NB4 (cell line): ENCODE measurements at regions not wholly inside any gene's neighbourhood (a gene's known extent, or its start where the extent isn't known, plus 50 kb on each side); places are given as distances from the start of the nearest gene placed in this dataset.

ENCODE experiments used
- POLR2A ChIP-seq: IDR thresholded peaks from 2 replicates; pipeline ENCODE4 v1.6.1; 2011; ENCODE audit warnings: mild to moderate bottlenecking; ENCODE audit not compliant: insufficient read length; ENCODE audit errors: extremely low read depth
- TF ChIP-seq, protein P1 (sequence below): IDR thresholded peaks from one replicate; pipeline ENCODE4 v1.5.1; 2012; ENCODE audit warnings: low read depth, low read length

DNA sequence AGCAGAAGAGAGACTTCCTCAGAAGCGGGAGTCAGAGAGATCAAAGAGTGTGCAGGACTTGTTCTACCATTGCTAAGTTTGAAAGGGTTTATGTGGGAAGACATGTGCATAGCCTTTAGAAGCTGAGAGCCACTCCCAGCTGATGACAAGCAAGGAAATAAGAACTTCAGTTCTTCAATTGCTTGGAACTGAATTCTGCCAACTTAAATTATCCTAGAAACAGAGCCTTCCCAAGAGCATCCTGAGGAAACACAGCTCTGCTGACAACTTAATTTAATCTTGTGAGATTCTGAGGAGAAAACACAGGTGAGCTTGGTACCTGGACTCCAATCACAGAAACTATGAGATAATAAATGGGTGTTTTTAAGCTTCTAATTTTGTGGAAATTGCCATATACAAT, 150.6 kb upstream of the OGFRL1 start:
- no peak for TF ChIP-seq POLR2A
- TF ChIP-seq, protein P1, sequence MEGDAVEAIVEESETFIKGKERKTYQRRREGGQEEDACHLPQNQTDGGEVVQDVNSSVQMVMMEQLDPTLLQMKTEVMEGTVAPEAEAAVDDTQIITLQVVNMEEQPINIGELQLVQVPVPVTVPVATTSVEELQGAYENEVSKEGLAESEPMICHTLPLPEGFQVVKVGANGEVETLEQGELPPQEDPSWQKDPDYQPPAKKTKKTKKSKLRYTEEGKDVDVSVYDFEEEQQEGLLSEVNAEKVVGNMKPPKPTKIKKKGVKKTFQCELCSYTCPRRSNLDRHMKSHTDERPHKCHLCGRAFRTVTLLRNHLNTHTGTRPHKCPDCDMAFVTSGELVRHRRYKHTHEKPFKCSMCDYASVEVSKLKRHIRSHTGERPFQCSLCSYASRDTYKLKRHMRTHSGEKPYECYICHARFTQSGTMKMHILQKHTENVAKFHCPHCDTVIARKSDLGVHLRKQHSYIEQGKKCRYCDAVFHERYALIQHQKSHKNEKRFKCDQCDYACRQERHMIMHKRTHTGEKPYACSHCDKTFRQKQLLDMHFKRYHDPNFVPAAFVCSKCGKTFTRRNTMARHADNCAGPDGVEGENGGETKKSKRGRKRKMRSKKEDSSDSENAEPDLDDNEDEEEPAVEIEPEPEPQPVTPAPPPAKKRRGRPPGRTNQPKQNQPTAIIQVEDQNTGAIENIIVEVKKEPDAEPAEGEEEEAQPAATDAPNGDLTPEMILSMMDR, result no peak
